RCC 7860 (cell line): ENCODE measurements at regions not wholly inside any gene's neighbourhood (a gene's known extent, or its start where the extent isn't known, plus 50 kb on each side); places are given as distances from the start of the nearest gene placed in this dataset.
"Not testable (repeated sequence)": the region's sequence is repeated elsewhere in the genome, so short reads cannot be mapped to it uniquely, and the experiment has no call there.

Source experiments
- DNase-seq: peaks from one replicate; pipeline ENCODE4 v3.0.0-alpha.2; 2015; ENCODE audit warnings: low spot score
- FAIRE-seq: peaks from 2 replicates; lab custom pipeline; 2012; peaks lifted over from hg19 to GRCh38; lab: Jason Lieb, UNC

DNA sequence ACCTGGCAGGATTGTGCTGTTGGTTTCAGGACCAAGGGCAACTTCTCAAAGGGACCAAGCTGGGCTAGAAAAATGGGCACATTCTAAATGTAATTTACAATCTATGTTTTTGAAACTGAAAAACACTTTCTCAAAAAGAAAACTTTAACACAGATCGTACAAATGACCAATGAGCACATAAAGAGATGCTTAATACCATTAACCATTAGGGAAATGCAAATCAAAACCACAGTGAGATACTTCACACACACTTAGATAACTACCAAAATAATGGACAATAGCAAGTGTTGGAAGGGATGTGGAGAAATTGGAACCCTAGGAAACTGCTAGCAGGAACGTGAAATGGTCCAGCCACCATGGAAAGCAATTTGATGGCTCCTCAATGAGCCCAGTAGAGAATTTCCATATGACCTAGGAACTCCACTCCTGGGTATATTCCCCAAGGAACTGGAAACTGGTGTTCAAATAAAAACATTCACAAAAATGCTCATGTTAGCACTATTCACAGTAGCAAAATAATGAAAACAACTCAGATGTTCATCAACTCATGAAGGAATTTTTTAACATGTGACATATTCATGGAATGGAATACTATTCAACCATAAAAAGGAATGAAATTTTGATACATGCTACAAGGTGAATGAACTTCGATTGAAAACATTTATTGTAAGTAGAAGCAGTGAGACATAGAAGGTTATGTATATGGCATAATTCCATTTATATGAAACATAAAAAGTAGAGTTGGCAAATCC lies 288.3 kb upstream of the NR2F2 start:
- DNase-seq: no peak
- FAIRE-seq: no peak

DNA sequence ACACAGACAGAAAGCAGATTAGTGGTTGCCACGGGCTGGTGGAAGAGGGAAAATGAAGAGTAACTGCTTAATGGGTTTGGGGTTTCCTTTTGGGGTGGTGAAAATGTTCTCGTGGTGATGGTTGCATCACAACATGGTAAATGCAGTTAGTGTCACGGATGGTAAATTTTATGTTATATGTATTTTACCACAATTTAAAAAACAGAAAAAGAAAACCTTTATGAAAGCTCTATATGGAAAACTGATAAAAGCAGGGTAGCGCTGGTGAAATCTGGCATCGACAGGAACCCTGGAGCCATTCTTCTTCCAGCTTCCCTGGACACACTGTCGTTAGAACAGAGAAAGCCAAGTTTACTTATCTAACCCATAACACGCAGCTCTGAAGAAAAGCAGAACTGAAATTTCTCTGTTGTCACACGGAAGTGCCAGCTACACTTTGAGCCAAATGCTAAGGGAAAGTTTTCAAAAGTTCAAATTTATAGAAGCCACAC lies 287.7 kb upstream of the NR2F2 start:
- FAIRE-seq (no peak), DNase-seq (no peak)

DNA sequence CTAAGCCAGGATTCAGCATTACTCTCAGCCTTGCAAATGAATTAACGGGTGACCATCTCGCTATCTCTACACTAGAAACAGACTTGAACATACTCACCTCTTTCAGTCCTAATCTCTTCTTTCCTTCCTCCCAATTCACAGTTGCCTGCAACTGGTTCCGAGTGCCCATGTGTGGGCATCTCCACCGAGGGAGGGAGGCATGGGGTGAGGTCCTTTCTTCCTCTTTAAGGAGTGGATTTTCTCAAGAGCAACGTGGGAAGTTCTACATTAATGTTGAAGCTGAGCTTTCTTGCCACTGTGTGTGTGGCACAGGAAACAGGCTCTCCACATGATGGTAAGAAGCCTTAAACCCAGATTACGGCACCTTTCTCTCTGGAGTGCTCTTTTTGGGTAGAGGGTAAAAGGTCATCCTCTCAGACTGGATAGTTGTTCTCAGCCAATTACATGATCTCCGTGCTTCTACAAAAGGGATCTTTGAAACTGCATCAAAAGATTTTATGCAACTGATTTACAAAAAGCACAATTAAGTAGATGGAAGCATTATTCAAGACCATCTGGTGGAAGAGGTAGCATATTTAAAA lies 286.8 kb upstream of the NR2F2 start:
- FAIRE-seq (no peak), DNase-seq (no peak)

DNA sequence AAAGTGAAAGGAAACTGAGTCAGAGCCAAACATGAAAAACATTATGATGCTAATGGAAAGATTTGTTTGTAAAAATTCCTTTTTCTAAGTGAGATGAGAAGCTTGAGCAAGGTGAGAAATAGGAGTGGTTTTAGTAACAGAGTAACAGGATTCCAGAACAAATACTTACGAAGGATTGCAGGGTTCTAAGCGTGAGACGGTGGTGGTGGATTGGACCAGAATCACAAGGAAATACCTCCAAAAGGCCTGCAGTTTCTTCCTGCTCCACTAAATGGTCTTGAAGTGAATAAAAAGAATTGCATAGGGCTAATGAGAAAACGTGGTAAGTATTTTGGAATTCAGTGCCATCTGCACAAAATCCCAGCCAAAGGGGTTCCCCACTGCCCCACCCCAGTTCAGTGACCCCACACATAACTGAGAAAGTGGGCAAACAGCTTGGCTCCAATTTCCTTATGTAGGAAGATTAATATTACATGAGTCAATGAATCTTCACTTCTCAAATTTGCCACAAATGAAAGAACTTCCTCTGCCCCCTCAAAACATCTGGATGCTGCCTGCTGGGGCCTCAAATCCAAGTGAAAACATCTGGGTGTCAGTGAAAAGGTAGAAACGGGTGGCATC lies 283.8 kb upstream of the NR2F2 start:
- FAIRE-seq (no peak), DNase-seq (no peak)

DNA sequence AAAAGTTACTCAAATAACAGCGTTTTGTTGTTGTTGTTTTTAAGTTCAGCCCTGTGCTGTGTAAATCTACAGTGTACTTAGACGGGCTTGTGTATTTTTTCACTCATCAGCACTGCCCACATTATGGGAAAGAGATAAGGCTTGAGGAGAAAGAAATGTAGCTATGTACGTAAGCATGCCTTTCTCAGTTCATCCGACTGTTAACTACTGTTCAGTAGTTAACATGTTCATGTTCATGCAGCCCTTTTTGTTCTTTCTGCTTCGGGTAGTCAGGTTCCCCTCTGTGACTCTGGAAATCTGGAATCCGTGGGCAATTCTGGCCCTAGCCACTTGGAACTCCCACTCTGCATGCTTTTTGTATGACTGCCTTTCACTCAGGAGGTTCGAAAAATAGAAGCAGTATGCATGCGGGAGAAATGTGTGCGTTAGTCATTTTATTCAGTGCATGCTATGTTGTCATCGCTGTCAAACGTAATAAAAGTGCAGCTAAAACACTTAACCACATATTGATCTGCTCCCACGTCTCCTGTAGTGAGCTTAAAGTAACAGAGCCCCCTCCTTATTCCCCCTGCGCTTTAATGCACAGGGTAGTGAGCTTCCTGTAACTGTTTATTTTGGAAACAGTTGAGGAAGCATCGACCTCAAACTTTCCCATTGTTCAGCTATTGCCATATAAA lies 283.1 kb upstream of the NR2F2 start:
- DNase-seq (no peak), FAIRE-seq (no peak)

DNA sequence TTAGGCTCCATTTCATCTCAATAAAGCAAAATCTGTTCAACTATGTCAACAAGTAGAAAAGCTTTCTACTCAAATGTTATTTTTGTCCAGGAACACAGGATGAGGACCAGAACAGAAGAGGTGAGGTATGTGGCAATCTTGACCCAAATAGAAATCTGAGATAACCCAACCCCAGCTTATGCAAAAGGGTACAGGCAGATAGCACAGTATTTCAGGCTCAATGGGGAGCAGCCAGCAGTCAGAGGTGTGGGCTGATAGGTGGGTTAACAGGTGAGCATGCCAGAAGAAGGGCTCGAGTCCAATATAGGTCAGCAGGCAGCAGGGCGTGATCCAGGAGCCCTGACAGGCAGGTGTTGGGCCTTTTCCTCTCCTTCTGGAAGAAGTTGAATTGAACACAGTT lies 281.2 kb upstream of the NR2F2 start:
- no peak for FAIRE-seq
- DNase-seq: no peak

DNA sequence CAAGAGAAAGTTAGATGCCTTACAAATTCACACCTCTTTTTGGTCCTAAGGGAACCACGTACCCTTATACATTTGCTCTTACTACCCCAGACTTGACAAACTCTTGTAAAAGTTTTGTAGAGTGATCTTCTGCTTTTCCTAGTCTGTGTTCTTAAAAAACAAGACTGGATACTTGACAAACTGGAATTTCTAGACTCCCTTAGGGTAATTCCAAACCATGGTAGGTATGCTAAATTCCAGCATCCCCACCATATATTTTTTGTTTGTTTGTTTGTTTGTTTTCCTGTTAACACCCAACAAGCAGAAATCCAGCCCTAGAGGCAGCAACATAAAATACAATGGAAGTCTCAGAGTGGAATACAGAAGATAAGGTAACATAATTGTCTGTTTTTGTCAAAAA lies 280.7 kb upstream of the NR2F2 start:
- no peak for DNase-seq
- FAIRE-seq: no peak

DNA sequence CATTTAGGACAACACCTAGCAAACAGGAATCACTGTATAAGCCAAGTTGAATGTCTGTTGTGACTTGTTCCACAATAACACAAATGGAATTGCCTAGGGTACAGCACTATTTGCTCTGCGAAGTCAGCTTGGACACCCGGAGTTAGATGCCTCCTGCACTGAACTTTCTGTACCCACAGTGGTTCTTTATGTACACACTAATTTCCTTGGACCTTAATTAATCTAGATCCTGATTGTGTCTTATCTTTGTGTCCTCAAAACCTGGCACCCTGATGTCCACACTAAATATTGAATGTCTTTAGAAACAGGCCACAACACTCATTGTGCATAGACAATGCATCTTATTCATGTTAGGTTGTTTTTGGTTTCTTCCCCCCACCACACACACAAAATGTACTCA lies 278.9 kb upstream of the NR2F2 start:
- no peak for FAIRE-seq
- DNase-seq: no peak

DNA sequence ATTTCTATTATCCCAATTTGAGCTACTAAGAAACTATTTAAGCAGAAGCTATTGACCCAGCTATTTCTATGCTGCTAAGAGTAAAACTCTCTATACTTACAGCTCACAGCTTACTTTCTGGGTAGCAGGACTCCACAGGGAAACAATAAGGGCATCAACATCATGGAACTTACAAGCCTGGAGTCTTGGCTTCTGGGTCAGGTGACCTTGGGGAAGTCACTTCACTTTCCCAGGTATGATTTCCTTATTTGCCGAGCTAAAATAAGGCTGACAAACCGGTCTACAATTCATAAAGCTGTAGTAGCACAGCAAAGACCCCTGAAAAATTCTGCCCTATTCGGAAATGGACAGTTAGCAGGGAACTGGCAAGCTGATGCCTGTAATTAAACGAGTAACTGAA lies 278.3 kb upstream of the NR2F2 start:
- DNase-seq: no peak
- no peak for FAIRE-seq

DNA sequence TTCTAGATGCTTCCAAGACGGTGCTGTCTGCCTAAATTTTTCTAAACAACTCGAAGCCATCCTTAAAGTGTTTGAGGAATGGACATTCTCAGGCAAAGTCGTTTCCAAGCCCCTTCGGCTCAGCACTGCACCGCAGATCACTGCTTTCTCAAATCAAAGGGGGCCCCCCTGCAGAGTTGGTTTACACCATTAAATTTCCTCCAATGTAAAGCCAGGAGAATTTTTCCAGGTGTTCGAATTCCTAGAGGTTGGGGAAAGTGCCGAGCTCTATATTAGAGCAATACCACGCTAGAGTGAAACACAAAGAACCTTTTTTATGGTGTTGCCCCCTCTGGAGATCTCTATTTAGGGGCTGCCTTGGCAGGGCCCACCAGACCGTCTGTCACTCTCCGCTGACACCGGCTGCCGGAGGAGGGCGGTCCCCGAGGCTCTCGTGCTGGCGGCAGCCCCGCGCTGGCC lies 277.9 kb upstream of the NR2F2 start:
- DNase-seq: no peak
- no peak for FAIRE-seq

DNA sequence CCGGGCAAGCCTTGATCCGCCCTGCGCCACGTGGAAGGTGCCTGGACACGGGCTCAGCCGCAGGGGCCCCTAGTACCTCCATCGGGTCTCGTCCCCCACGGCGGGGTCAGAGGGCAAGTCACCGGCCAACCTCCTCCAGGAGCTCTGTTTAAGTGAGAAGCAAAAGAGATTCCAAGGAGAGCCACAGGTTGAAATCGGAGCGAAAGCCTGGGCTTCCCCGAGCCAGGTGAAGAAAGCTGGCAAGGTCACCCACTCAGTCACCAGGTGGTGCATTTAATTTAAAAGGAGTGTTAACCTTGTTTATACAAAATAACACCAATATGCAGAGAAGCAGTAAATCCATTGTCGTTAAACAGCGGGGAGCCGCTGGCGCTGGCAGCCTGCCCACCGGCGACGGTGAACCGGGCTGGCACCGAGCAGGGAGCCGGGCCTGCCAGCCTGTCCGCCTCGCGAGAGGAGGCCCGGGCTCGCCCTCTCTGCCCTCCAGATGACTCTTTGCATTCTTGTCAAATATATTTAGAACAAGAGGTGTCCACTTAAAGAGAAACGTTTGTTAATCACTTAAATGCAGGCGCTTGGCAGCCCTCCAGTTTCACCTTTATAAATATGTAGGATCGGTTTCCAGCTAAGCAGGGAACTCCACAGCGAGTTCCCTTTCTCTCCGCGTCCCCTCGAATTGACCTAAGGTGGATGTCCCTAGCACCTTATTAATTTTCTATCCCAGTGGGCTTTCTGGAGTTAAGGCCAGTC lies 277.3 kb upstream of the NR2F2 start:
- FAIRE-seq: no peak
- no peak for DNase-seq

DNA sequence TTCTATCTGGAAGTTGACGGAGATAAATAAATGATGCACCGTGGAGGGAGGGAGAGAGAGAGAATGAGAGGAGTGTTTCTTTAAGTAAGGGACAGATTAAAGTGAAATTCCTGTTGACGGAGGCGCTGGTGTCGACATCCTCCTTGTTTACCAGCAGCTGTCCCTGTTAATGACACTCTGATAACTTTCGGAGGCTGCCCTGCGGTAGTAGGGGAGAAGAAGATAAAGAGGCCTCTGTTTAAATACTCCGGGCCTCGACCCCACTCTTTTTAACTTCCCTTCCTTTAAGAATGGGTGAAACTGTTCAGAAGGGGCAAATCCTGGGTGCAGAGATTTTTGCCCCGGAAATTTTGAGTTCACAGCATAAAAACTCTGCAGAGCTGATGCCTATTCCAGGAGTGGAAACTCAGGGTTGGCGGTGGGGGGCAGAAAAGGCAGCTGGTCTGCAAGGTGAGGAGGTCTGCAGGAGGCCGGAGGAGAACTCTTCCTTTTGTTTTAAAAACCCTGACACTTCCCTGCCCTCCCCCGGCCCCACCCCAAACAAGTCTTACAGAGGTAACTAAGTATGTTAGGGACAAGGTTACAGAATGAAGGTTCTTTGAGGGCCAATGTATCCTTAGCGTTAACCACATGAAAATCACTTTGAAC lies 276.6 kb upstream of the NR2F2 start:
- FAIRE-seq: no peak
- no peak for DNase-seq

DNA sequence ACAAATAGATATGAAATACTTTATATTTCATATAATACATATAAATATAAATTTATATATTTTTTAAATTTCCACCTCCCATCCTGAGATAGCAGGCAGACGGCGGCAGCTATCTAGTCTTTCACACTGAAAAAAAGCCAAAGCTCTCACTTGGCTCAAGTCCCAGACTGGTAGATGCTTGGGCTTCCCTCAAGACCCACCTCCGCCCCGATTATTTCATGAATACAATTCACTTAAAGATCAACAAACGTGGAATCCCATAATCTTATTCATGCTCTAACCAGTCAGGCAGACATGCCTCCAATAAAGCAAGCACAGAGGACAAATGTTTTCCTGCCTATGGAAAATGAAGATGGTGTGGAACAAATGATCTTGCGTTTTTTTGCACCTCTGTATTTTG lies 275.9 kb upstream of the NR2F2 start:
- DNase-seq: no peak
- FAIRE-seq: no peak

DNA sequence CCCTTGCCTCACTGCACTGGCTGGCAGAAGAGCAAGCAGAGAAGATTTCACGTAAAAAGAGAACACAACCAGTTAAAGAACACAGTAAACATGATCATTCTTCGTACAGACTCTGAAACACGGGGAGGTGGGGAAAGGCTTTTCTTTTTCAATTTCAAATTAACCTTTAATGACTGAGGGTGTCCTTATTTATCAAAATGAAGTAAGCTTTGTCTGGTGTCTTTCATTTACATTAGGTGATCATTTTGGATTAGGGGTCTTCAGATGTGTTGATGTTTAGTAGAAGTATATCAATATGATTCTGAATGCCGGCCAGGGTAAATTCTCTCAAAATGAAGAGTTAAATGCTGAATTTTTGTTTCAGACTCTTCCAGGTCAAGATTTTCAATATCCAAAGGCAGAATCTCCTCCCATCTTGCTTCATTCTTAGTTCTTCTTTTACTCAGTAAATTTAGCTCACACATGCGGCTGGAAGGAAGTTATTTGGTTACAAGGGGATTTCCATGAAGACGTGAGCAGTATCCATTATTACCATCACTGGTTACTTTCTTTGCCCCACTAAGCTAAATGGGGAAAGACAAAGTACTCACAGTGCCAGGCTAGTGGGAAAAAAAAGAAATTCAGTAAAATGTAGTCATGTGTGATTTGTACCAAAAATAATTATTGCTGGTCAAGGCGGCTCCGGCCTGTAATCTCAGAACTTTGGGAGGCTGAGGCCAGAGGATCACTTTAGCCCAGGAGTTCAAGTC lies 272.2 kb upstream of the NR2F2 start:
- no peak for DNase-seq
- FAIRE-seq: no peak

DNA sequence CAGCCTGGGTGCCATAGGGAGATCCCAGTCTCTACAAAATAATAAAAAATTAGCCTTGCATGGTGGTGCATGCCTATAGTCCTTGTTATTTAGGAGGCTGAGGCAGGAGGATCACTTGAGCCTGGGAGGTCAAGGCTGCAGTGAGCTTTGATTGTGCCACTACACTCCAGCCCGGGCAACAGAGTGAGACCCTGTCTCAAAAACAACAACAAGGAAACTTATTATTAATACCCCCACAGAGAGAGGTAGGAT lies 271.7 kb upstream of the NR2F2 start:
- FAIRE-seq, DNase-seq: not testable (repeated sequence)

DNA sequence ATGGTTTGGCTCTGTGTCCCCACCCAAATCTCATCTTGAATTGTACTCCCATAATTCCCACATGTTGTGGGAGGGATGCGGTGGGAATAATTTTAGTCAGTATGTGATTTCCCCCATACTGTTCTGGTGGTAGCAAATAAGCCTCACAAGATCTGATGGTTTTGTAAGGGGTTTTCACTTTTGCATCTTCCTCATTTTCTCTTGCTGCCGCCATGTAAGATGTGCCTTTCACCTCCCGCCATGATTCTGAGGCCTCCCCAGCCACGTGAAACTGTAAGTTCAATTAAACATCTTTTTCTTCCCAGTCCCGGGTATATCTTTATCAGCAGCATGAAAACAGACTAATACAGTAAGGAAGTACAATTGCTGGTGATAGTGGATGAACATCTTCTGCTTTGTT lies 269.9 kb upstream of the NR2F2 start:
- not testable (repeated sequence) for DNase-seq, FAIRE-seq

DNA sequence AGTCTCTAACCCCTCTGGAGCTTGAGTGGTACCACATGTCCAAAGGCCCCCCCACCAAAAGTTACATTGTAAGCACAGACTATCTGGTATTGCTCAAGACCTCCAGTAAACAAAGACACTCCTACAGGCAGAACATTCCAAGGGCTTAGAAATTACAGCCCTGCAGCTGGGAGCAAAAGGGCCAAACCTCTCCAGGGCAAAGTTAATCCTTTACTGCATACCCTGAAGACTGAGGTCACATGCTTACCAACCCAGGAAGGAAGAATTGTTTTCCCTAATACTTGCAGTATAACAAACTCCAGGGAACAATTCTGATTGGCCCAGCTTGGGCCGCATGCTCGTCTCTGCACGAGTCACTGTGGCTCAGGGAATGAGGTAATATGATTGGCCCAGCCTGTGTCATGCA lies 266.1 kb upstream of the NR2F2 start:
- FAIRE-seq (no peak), DNase-seq (peak; percentile 16)

DNA sequence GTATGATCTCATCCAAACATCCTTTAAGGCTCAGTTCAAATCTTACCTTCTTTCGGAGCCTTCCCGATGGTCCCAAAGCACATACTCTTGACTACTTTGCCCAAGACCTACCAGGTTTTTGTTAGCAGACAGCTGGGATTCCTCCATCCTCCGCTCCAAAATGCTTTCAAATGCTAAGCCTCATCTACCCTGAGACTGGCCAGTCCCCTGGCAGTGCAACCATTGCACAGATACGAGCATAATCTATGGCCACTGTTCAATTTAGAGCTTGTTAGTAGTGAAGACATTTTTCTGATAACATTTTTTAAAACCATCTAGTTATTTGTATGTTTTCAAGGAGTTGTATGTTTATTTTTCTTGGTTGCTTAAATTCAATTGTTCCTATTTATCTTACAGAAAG lies 264.4 kb upstream of the NR2F2 start:
- DNase-seq (no peak), FAIRE-seq (no peak)

DNA sequence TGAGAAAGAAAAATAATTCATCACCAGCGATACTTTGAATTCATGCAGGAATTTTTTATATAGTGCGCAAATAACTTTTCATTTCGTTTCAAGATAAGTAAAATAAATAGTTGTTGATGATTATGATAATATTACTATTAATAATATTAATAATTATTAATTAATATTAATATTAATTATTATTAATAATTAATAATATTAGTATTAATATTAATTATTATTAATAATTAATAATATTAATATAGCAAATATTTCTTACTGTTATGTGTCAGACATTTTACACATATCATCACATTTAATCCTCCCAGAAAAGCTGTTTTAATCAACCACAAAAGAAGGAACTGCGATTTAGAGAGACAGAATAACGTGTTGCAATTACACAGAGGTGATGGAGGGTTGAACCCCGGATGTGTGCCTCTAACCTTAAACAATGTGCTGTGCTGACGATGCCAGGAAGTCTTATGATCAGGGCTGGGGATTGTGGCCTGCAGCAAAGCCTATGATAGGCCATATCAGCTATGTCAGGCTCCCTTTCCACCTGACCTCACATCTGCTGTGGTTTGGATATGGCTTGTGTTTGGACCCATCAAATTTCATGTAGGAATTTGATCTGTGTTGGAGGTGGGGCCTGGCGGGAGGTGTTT lies 263.5 kb upstream of the NR2F2 start:
- DNase-seq: no peak
- FAIRE-seq: peak; percentile 84
